ENCODE measurements at regions not wholly inside any gene's neighbourhood (a gene's known extent, or its start where the extent isn't known, plus 50 kb on each side); places are given as distances from the start of the nearest gene placed in this dataset.

- no peak for ATAC-seq
- Mint-ChIP-seq H3K27ac (no peak overlapping the region), H3K9me3 (peaks cover 0 to 19% (median 0%) of the 10 kb centered on the region in 9 donors), H3K4me1 (no peaks in the 10 kb centered on the region), H3K4me3 (no peak overlapping the region), H3K27me3 (peaks cover 0 to 8% (median 0%) of the 10 kb centered on the region in 5 donors), H3K36me3 (no peaks in the 10 kb centered on the region)
- POLR2A ChIA-PET, result no interaction called here
- no peak for DNase-seq
These were observed 277.4 kb downstream of the TDRD15 start for GRCh38 chr2:21401022-21401698.

GRCh38 chr2:21404137-21404536 is 280.4 kb downstream of the TDRD15 start:
- DNase-seq (no peak), ATAC-seq (no peak)
- Mint-ChIP-seq H3K27ac (no peak overlapping the region), H3K4me3 (no peak overlapping the region), H3K36me3 (no peaks in the 10 kb centered on the region), H3K27me3 (peaks cover 0 to 4% (median 0%) of the 10 kb centered on the region in 5 donors), H3K4me1 (no peaks in the 10 kb centered on the region), H3K9me3 (peaks cover 0 to 9% (median 0%) of the 10 kb centered on the region in 9 donors)
- POLR2A ChIA-PET, result no interaction called here

- Mint-ChIP-seq H3K4me1 (no peaks in the 10 kb centered on the region), H3K9me3 (peaks cover 0 to 10% (median 0%) of the 10 kb centered on the region in 9 donors), H3K27me3 (peaks cover 0 to 4% (median 0%) of the 10 kb centered on the region in 5 donors), H3K27ac (no peak overlapping the region), H3K36me3 (no peaks in the 10 kb centered on the region), H3K4me3 (no peak overlapping the region)
- DNase-seq (no peak), ATAC-seq (no peak)
- POLR2A ChIA-PET, result no interaction called here
These were observed 281.3 kb downstream of the TDRD15 start for GRCh38 chr2:21404827-21405625.

GRCh38 chr2:21406386-21406785 is 282.6 kb downstream of the TDRD15 start:
- Mint-ChIP-seq H3K4me3 (no peak overlapping the region), H3K27me3 (no peaks in the 10 kb centered on the region), H3K27ac (no peak overlapping the region), H3K9me3 (peaks cover 0 to 23% (median 2%) of the 10 kb centered on the region in 9 donors), H3K36me3 (no peaks in the 10 kb centered on the region), H3K4me1 (no peaks in the 10 kb centered on the region)
- POLR2A ChIA-PET, result no interaction called here
- DNase-seq, result no peak
- ATAC-seq, result no peak

- no peak overlapping the region for H3K27ac Mint-ChIP-seq
- DNase-seq (no peak), ATAC-seq (no peak)
- POLR2A ChIA-PET, result no interaction called here
- no peaks in the 10 kb centered on the region for H3K36me3 Mint-ChIP-seq
- no peaks in the 10 kb centered on the region for H3K4me1 Mint-ChIP-seq
- peaks cover 0 to 24% (median 4%) of the 10 kb centered on the region in 9 donors for H3K9me3 Mint-ChIP-seq
- no peaks in the 10 kb centered on the region for H3K27me3 Mint-ChIP-seq
- H3K4me3 Mint-ChIP-seq, result no peak overlapping the region
These were observed 283.1 kb downstream of the TDRD15 start for GRCh38 chr2:21406911-21407310.

- Mint-ChIP-seq H3K4me3 (no peak overlapping the region), H3K9me3 (peaks cover 0 to 24% (median 2%) of the 10 kb centered on the region in 9 donors), H3K27me3 (no peaks in the 10 kb centered on the region), H3K36me3 (no peaks in the 10 kb centered on the region), H3K27ac (no peak overlapping the region), H3K4me1 (no peaks in the 10 kb centered on the region)
- DNase-seq (no peak), ATAC-seq (no peak)
- POLR2A ChIA-PET, result no interaction called here
These were observed 284.1 kb downstream of the TDRD15 start for GRCh38 chr2:21407851-21408250.

GRCh38 chr2:21411741-21412140 is 288.0 kb downstream of the TDRD15 start:
- POLR2A ChIA-PET, result no interaction called here
- no peaks in the 10 kb centered on the region for H3K36me3 Mint-ChIP-seq
- H3K27ac Mint-ChIP-seq, result no peak overlapping the region
- no peaks in the 10 kb centered on the region for H3K27me3 Mint-ChIP-seq
- no peak for DNase-seq
- no peaks in the 10 kb centered on the region for H3K4me1 Mint-ChIP-seq
- H3K4me3 Mint-ChIP-seq, result no peak overlapping the region
- no peak for ATAC-seq
- peaks cover 0 to 27% (median 7%) of the 10 kb centered on the region in 9 donors for H3K9me3 Mint-ChIP-seq

- H3K27ac Mint-ChIP-seq, result no peak overlapping the region
- DNase-seq (no peak), ATAC-seq (no peak)
- H3K9me3 Mint-ChIP-seq, result peaks cover 0 to 27% (median 5%) of the 10 kb centered on the region in 9 donors
- H3K36me3 Mint-ChIP-seq, result no peaks in the 10 kb centered on the region
- H3K4me1 Mint-ChIP-seq, result no peaks in the 10 kb centered on the region
- POLR2A ChIA-PET, result no interaction called here
- no peaks in the 10 kb centered on the region for H3K27me3 Mint-ChIP-seq
- H3K4me3 Mint-ChIP-seq, result no peak overlapping the region
These were observed 289.2 kb downstream of the TDRD15 start for GRCh38 chr2:21412944-21413443.

- Mint-ChIP-seq H3K27ac (no peak overlapping the region), H3K9me3 (peaks cover 0 to 27% (median 5%) of the 10 kb centered on the region in 9 donors), H3K27me3 (no peaks in the 10 kb centered on the region), H3K4me3 (no peak overlapping the region), H3K4me1 (no peaks in the 10 kb centered on the region), H3K36me3 (no peaks in the 10 kb centered on the region)
- ATAC-seq (no peak), DNase-seq (no peak)
- POLR2A ChIA-PET, result no interaction called here
These were observed 291.5 kb downstream of the TDRD15 start for GRCh38 chr2:21415234-21415633.

- H3K9me3 Mint-ChIP-seq, result peaks cover 0 to 24% (median 4%) of the 10 kb centered on the region in 9 donors
- DNase-seq (no peak), ATAC-seq (no peak)
- H3K4me1 Mint-ChIP-seq, result no peaks in the 10 kb centered on the region
- no peaks in the 10 kb centered on the region for H3K27me3 Mint-ChIP-seq
- H3K4me3 Mint-ChIP-seq, result no peak overlapping the region
- no peak overlapping the region for H3K27ac Mint-ChIP-seq
- H3K36me3 Mint-ChIP-seq, result no peaks in the 10 kb centered on the region
- POLR2A ChIA-PET, result no interaction called here
These were observed 292.5 kb downstream of the TDRD15 start for GRCh38 chr2:21416226-21416625.

GRCh38 chr2:21418456-21418855 is 294.7 kb downstream of the TDRD15 start:
- H3K4me1 Mint-ChIP-seq, result no peaks in the 10 kb centered on the region

GRCh38 chr2:21420553-21421335 is 297.0 kb downstream of the TDRD15 start:
- Mint-ChIP-seq H3K9me3 (peaks cover 0 to 24% (median 5%) of the 10 kb centered on the region in 9 donors), H3K36me3 (no peaks in the 10 kb centered on the region), H3K27me3 (no peaks in the 10 kb centered on the region), H3K27ac (no peak overlapping the region), H3K4me3 (no peak overlapping the region), H3K4me1 (no peaks in the 10 kb centered on the region)
- DNase-seq (no peak), ATAC-seq (no peak)
- POLR2A ChIA-PET, result no interaction called here

More at GRCh38 chr2:21418456-21418855, 294.7 kb downstream of the TDRD15 start:
- DNase-seq (no peak), ATAC-seq (no peak)
- H3K27me3 Mint-ChIP-seq, result no peaks in the 10 kb centered on the region
- H3K36me3 Mint-ChIP-seq, result no peaks in the 10 kb centered on the region
- H3K4me3 Mint-ChIP-seq, result no peak overlapping the region
- peaks cover 0 to 35% (median 5%) of the 10 kb centered on the region in 9 donors for H3K9me3 Mint-ChIP-seq
- no peak overlapping the region for H3K27ac Mint-ChIP-seq
- POLR2A ChIA-PET, result no interaction called here

GRCh38 chr2:21422050-21422449 is 298.3 kb downstream of the TDRD15 start:
- no peaks in the 10 kb centered on the region for H3K4me1 Mint-ChIP-seq
- H3K27ac Mint-ChIP-seq, result no peak overlapping the region
- H3K9me3 Mint-ChIP-seq, result peaks cover 0 to 19% (median 5%) of the 10 kb centered on the region in 9 donors
- no peaks in the 10 kb centered on the region for H3K27me3 Mint-ChIP-seq
- DNase-seq (no peak), ATAC-seq (no peak)
- peak overlapping the region in 1 of 10 donors; percentile 5 for H3K4me3 Mint-ChIP-seq
- no peaks in the 10 kb centered on the region for H3K36me3 Mint-ChIP-seq
- POLR2A ChIA-PET, result no interaction called here
